OCI-LY3 (cell line): ENCODE measurements at regions not wholly inside any gene's neighbourhood (a gene's known extent, or its start where the extent isn't known, plus 50 kb on each side); places are given as distances from the start of the nearest gene placed in this dataset.

ENCODE experiments used
- H2AFZ ChIP-seq: fragments of 200-600, 300-600 bp; shearing (Covaris generic); 2 replicates; pipeline ENCODE4 v1.6.0; 2014; ENCODE audit warnings: antibody characterized with exemption, low read depth, low read length
- H3K27ac ChIP-seq: fragments of 200-600, 300-600 bp; sonication (generic); 2 replicates; pipeline ENCODE4 v1.5.1; 2014; ENCODE audit warnings: mild to moderate bottlenecking, low read length, moderate library complexity, mixed read lengths
- H3K27me3 ChIP-seq: fragments of 200-600, 300-600 bp; sonication (generic); 2 replicates; pipeline ENCODE4 v1.6.1; 2014; ENCODE audit warnings: low read depth, low read length, mixed read lengths
- H3K36me3 ChIP-seq: fragments of 200-600, 300-600 bp; sonication (generic); replicated peaks from 2 replicates; pipeline ENCODE3; 2014; ENCODE audit warnings: low read depth, low read length, mixed read lengths
- H3K4me1 ChIP-seq: fragments of 300-600, 200-600 bp; sonication (generic); 2 replicates; pipeline ENCODE4 v1.6.1; 2014; ENCODE audit warnings: low read length, mixed read lengths
- H3K4me2 ChIP-seq: fragments of 200-600, 300-600 bp; sonication (generic); 2 replicates; pipeline ENCODE4 v1.6.1; 2014; ENCODE audit warnings: low read length, mixed read lengths
- H3K4me3 ChIP-seq: fragments of 300-600, 200-600 bp; sonication (generic); 2 replicates; pipeline ENCODE4 v1.5.1; 2014; ENCODE audit warnings: antibody characterized with exemption, mild to moderate bottlenecking, low read length, moderate library complexity
- H3K79me2 ChIP-seq: fragments of 300-600, 200-600 bp; shearing (Covaris generic); 2 replicates; pipeline ENCODE4 v1.6.1; 2014; ENCODE audit warnings: mild to moderate bottlenecking, low read length, mixed read lengths
- H3K9ac ChIP-seq: fragments of 300-600, 200-600 bp; shearing (Covaris generic); 2 replicates; pipeline ENCODE4 v1.6.0; 2014; ENCODE audit warnings: mild to moderate bottlenecking, low read length, moderate library complexity
- H3K9me3 ChIP-seq: fragments of 200-600, 300-600 bp; shearing (Covaris generic); 2 replicates; pipeline ENCODE4 v1.6.1; 2014; ENCODE audit warnings: low read length, mixed read lengths; ENCODE audit not compliant: insufficient read depth
- H4K20me1 ChIP-seq: fragments of 200-600, 300-600 bp; sonication (generic); 2 replicates; pipeline ENCODE4 v1.6.1; 2016; ENCODE audit warnings: low read length, mixed read lengths; ENCODE audit not compliant: insufficient read depth
- CTCF ChIP-seq: fragments of 200-600, 300-600 bp; sonication (generic); IDR thresholded peaks from 2 replicates; pipeline ENCODE4 v1.5.1; 2014; ENCODE audit warnings: antibody characterized with exemption, low read length, low read depth
- EZH2phosphoT487 ChIP-seq: fragments of 200-600 bp; shearing (Covaris generic); IDR thresholded peaks from 2 replicates; pipeline ENCODE4 v1.6.1; 2018; ENCODE audit warnings: antibody characterized with exemption, mixed run types, low read depth

- Histone ChIP-seq H3K4me1 (no peaks in the 10 kb centered on the region), H3K27me3 (no peaks in the 10 kb centered on the region), H3K79me2 (no peaks in the 10 kb centered on the region), H2AFZ (no peak overlapping the region), H4K20me1 (no peaks in the 10 kb centered on the region), H3K4me3 (no peak overlapping the region), H3K36me3 (no peaks in the 10 kb centered on the region), H3K27ac (no peak overlapping the region), H3K9ac (no peak overlapping the region), H3K4me2 (no peak overlapping the region), H3K9me3 (no peaks in the 10 kb centered on the region)
- TF ChIP-seq EZH2phosphoT487 (no peak), CTCF (no peak)
Measured at GRCh38 chr17:21542070-21542469, 150.3 kb upstream of the KCNJ18 start.

GRCh38 chr17:21542991-21543390, 149.3 kb upstream of the KCNJ18 start:
- no peaks in the 10 kb centered on the region for H3K9me3 ChIP-seq
- no peaks in the 10 kb centered on the region for H3K36me3 ChIP-seq
- no peaks in the 10 kb centered on the region for H3K27me3 ChIP-seq
- no peak overlapping the region for H3K9ac ChIP-seq
- H4K20me1 ChIP-seq = no peaks in the 10 kb centered on the region
- no peak overlapping the region for H3K4me3 ChIP-seq
- TF ChIP-seq CTCF (no peak), EZH2phosphoT487 (no peak)
- H2AFZ ChIP-seq = no peak overlapping the region
- no peaks in the 10 kb centered on the region for H3K4me1 ChIP-seq
- H3K79me2 ChIP-seq = no peaks in the 10 kb centered on the region
- no peak overlapping the region for H3K27ac ChIP-seq
- no peak overlapping the region for H3K4me2 ChIP-seq

GRCh38 chr17:21545064-21545463, 147.3 kb upstream of the KCNJ18 start:
- H3K36me3 ChIP-seq = no peaks in the 10 kb centered on the region
- no peak overlapping the region for H2AFZ ChIP-seq
- no peaks in the 10 kb centered on the region for H3K27me3 ChIP-seq
- TF ChIP-seq CTCF (no peak), EZH2phosphoT487 (no peak)
- H3K27ac ChIP-seq = no peak overlapping the region
- no peaks in the 10 kb centered on the region for H3K4me1 ChIP-seq
- H3K9me3 ChIP-seq = no peaks in the 10 kb centered on the region
- H3K4me3 ChIP-seq = no peak overlapping the region
- no peak overlapping the region for H3K4me2 ChIP-seq
- H4K20me1 ChIP-seq = no peaks in the 10 kb centered on the region
- H3K79me2 ChIP-seq = no peaks in the 10 kb centered on the region
- H3K9ac ChIP-seq = no peak overlapping the region

GRCh38 chr17:21548236-21548635, 144.1 kb upstream of the KCNJ18 start:
- Histone ChIP-seq H3K79me2 (no peaks in the 10 kb centered on the region), H3K9ac (no peak overlapping the region), H3K36me3 (no peaks in the 10 kb centered on the region), H2AFZ (no peak overlapping the region), H3K4me1 (no peaks in the 10 kb centered on the region), H3K27me3 (no peaks in the 10 kb centered on the region), H3K4me3 (no peak overlapping the region), H3K4me2 (no peak overlapping the region), H3K27ac (no peak overlapping the region), H4K20me1 (no peaks in the 10 kb centered on the region), H3K9me3 (no peaks in the 10 kb centered on the region)
- TF ChIP-seq CTCF (no peak), EZH2phosphoT487 (no peak)
